ENCODE measurements at regions not wholly inside any gene's neighbourhood (a gene's known extent, or its start where the extent isn't known, plus 50 kb on each side); places are given as distances from the start of the nearest gene placed in this dataset.
"Not testable (repeated sequence)": the region's sequence is repeated elsewhere in the genome, so short reads cannot be mapped to it uniquely, and the experiment has no call there.

- no peak for DNase-seq
Measured at GRCh38 chr4:171521726-171522125, 291.5 kb upstream of the GALNTL6 start.

- no peak for DNase-seq
Measured at GRCh38 chr4:171519457-171519856, 293.7 kb upstream of the GALNTL6 start.

DNA sequence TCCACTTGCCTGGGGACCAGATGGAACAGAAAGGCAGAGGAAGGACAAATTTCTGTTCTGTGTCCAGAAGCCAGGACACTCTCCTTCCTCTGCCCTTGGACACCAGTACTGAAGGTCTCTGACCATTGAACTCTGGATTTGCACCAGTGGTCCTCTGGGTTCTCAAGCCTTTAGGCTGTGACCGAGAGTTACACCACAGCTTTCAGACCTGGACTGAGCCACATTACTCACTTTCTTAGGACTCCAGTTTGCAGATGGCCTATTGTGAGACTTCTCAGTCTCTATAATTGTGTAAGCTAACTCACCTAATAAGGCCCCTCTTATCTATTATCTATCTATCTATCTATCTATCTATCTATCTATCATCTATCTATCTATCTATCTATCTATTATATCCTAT, 295.3 kb upstream of the GALNTL6 start:
- no peak for DNase-seq

GRCh38 chr4:171516694-171517093, 296.5 kb upstream of the GALNTL6 start:
- DNase-seq = no peak

DNA sequence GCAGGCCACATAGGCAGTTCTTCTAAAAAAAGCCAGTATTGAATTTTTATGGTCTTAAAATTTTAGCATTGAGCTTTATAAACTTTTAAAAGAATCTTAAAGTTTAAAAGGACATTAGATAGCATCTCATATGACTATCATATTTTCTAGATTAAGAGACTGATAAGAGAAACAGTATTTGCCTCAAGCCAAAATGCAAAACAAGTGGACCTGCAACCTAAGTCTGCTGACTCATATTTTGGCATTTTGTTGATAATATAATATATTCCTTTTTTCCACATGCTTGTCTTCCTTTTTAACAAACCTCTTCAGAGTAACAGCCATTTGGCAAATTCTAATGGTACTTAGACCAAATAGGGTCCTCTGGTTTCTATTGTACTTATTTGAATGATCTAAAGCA, 328.5 kb upstream of the GALNTL6 start:
- no peak for DNase-seq

- DNase-seq = no peak
Measured at GRCh38 chr4:171478181-171478580, 335.0 kb upstream of the GALNTL6 start.

GRCh38 chr4:171475111-171475510, 338.1 kb upstream of the GALNTL6 start:
- DNase-seq = not testable (repeated sequence)

- no peak for DNase-seq
Measured at GRCh38 chr4:171473155-171473554, 340.0 kb upstream of the GALNTL6 start.

GRCh38 chr4:171472230-171472629, 341.0 kb upstream of the GALNTL6 start:
- no peak for DNase-seq

DNA sequence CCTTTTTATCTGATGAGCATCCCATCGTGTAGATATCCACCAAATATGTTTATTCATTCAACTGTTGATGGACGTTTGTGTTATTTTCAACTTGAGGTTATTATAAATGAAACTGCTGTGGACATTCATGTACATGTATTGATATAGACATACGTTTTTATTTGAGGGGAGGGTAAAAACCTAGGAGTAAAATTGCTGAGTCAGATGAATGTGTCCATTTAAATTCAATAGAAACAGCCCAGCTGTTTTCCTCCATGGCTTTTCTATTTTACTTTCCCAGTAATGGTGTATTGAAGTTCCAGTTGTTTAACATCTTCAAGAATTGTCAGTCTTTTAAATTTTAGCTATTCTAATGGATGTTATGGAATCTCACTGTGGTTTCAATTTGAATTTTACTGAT, 348.7 kb upstream of the GALNTL6 start:
- no peak for DNase-seq

- DNase-seq = no peak
Measured at GRCh38 chr4:171461191-171461590, 352.0 kb upstream of the GALNTL6 start.

- no peak for DNase-seq
Measured at GRCh38 chr4:171448919-171449481, 364.2 kb upstream of the GALNTL6 start.

GRCh38 chr4:171448358-171448757, 364.8 kb upstream of the GALNTL6 start:
- DNase-seq = no peak

- DNase-seq = no peak
Measured at GRCh38 chr4:171441300-171441941, 371.8 kb upstream of the GALNTL6 start.

GRCh38 chr4:171433674-171434073, 379.5 kb upstream of the GALNTL6 start:
- DNase-seq = no peak

DNA sequence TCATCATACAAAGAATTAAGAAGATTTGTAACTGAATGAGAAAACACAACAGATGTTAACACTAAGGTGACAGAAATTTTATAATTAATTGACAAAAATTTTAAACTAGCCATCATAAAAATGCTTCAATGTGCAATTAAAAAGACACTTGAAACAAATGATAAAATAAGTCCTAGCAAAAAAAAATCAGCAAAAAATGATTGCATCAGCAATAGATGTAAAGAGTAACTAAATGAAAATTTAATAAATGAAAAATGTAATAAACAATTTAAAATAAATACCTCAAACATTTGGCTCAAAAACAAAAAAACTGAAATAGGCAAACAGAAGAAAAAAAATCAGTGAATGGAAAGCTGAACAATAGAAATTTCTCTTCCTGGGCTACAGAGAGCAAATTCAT, 380.7 kb upstream of the GALNTL6 start:
- DNase-seq = no peak

DNA sequence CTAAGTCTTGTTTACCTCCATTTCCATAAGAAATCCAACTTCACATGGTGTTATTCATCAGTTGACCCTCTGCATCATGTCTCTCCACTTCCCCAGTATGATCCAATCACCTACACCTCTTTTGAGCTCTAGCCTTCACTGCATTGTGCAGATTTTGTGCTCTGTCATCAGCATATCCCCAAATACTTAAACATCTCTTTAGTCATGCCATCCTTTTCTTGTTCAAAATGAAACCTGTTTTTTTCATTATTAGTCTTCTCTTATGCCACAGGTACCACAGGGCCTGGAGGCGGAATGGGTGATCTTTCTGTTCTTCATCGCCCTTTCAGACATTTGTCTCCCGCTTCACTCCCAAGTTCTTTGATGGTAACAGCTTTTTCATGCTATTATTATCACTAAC, 382.7 kb upstream of the GALNTL6 start:
- no peak for DNase-seq

- no peak for DNase-seq
Measured at GRCh38 chr4:171397175-171397574, 416.0 kb upstream of the GALNTL6 start.

- no peak for DNase-seq
Measured at GRCh38 chr4:171390626-171391025, 422.6 kb upstream of the GALNTL6 start.

GRCh38 chr4:171378323-171378722, 434.9 kb upstream of the GALNTL6 start:
- DNase-seq = no peak

DNA sequence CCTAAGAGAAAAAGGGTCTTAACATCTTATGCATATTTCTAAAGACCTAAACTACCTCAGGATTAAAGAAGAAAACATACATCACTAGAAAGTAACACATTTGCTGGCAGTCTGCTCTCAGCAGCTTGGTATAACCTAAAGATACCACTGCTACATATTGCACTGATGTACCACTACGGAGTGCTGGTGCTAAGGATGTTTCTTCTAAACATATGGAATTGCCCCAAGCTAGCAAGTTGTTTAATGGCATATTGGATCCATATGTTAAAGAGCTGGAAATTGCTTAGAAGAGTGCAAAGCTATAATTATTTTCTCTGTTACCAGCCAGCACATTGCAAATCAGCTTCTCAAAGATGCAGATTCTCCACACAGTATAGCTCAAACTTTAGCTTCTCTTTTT, 436.5 kb upstream of the GALNTL6 start:
- no peak for DNase-seq

DNA sequence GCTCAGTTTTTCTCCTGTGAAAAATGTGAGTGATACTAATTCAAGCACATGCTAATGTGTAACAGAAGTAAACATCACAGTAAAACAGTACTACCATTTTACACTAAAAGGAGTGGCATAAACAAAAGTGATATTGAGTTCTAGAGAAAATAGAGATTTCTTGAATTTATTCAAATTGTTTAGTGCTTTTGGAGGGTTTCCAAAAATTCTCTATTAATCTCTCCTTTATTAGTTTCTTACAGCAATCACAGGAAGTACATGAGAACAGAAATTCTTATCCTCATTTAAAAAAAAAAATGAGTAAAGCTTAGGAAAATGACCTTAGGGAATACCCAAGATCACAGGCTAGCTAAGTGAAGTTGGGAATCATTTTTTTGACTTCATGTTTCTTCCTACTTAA, 459.7 kb upstream of the GALNTL6 start:
- DNase-seq = no peak

DNA sequence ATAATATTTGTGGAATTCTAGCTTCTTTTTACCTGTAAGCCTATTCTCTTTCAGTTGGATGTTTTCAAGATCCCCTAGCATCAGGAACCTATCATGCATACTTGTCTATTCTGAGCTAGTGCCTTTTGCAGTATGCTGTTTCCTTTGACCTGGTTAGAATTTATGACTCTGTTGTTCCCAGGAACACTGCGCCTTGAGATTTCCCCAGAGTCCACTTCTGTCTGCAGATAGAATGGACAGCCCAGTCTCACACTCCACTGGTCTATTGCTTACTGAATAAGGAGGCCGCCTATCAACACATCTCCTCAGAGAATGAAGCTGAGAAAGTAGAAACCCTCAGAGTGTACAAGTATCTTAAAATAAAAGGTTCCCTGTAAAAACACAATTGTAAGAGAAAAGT, 465.1 kb upstream of the GALNTL6 start:
- DNase-seq = no peak

- no peak for DNase-seq
Measured at GRCh38 chr4:171342646-171343045, 470.6 kb upstream of the GALNTL6 start.

DNA sequence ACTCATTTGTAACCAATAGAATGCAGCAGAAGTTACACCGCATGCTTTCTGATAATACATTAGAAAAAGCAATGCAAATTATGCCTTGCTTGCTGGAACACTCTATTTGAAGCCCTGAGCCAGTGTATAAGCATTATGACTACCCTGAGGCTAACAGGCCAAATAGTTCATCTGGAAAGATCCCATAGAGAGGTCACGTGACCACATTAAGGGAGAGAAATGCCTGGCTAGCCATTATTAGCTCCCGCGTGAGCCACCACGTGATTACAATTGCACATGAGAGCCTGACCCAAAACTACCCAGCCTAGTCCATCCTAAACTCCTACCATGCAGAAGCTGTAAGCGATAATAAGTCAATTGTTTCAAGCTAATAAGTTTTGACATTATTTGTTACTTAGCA, 472.9 kb upstream of the GALNTL6 start:
- DNase-seq = no peak
